ENCODE measurements at regions not wholly inside any gene's neighbourhood (a gene's known extent, or its start where the extent isn't known, plus 50 kb on each side); places are given as distances from the start of the nearest gene placed in this dataset.

DNA sequence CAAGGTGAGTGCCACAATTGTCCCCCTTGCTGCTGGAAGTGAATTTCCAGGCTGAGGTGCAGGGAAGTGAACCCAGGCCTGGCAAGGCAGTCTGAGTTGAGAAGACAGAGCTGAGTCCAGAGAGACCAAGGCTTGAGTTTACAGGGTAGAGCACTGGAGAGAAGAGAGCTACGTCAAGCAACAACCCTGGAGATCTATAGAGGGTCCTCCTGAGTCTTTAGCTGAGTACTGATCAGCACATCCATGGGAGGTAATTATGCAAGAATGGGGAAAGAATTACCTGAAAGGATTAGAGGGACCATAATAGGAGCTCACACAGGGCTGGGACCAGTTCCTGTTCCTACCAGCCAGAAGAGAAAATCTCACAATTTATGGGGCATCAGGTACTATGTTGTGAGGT is 190.7 kb downstream of the NEDD1 start:
- no peak for ATAC-seq

DNA sequence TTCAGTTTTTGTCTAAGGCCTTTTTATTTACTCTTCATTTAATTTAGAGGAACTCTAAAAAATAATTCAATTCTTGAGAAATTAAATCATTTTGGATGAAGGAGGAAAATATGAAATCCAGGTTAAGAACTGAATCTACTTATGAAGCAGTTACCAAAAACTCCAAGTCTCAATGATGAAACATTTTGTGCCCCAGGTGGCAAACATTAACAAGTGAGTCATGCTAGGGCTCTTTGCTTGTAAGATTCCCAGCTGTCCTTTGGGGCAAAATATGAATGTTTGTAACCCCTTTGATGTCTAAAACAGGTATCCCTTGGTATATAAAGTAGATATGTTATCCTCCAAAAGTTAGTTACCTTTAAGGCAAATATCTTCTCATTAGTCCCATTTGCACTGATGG is 202.4 kb downstream of the NEDD1 start:
- ATAC-seq, result no peak

DNA sequence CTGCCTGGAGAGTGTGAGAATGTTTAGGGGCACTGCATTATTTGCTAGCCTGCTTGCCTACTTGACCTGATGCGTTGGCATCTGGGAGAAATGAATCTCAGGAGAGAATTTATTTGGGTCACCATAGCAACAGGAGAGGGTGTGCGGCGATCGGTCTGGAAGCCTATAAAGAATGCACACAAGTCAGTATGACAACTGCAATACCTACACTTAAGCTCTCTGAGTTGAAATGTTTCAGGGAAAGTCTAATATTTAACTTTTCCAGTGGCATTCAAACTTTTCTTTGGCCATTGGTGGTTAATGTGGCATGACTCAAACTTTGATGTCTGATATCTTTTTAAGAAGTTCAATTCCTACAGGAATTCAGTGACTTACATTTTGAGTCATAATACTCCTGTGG is 205.1 kb downstream of the NEDD1 start:
- ATAC-seq, result no peak

DNA sequence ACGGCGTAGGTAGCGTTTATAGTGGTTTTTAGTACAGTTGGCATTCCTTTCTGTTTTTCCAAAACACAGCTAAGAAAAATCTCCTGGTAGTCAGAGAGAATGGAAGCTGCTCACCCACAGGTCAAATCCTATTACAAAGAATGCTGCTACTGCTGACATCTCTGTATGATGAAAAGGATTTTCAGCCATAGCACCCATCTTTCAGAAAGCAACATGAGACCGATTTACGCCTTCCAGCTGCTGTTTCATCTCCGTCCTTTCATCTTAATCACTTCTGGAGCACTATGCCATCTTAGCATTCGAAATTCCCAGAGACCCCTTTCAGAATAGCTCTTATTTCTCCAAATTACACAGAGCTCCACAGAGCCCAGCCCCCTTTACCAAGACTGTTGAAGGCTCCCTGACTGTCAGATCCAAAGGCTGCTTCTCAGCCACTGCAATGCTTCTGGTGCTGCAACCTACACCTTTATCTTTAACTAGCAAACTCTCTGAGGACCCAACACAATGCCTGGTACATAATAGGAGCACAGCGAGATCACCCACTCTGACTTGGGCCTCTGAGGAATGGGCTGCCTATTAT is 211.8 kb downstream of the NEDD1 start:
- ATAC-seq, result no peak

- ATAC-seq, result no peak
Observed at GRCh38 chr12:97127061-97127460, 220.0 kb downstream of the NEDD1 start.

DNA sequence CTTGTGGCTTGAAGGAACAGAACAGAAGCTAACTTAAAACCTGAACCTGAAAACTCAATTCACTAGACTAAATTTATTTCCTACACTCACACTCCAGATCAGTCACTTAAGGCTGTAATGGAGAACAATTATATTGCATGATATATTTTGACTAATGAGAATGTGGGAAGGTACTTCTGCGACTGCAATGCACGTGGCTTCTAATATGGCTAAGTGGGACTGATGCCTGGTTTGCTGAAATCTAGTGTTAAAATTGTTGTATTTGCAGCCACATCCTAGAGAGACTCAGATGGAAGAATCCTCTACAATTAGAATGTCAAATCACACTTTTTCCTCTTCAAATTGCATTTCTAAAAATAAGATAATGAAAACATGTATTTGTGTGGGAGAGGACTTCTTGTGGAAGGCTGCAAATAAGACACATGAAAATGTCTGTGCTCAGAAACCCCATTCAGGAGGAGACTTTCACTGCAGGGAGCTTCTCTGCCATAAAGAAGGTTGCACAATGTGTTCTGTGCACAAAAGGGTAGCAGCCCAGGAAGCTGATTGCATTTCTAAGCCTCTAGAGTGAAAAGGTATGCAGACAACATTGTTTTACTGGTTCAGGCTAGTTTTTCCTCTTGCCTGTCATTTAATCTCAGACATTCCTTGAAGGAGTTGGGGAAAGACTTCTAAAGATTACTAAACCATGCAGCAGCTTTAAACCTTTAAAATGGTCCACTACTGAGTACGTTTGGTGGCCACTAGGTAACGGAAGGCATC is 224.3 kb downstream of the NEDD1 start:
- no peak for ATAC-seq

GRCh38 chr12:97132270-97132669 is 225.2 kb downstream of the NEDD1 start:
- ATAC-seq, result no peak

DNA sequence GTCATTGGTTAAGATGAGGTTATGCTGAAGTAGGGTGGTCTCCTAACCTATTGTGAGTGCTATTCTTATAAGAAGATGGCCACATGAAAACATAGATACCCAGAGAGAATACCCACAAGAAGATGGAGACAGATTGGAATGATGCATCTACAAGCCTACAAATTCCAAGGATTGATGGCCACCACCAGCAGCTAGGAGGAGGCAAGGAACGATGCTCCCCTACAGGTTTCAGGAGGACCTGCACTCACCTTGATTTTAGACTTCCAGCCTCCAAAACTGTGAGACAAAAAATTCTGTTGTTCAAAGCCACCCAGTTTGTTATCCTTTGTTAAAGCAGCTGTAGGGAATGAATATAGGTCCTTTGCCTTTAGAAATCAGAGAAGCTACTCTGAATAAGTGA is 227.4 kb downstream of the NEDD1 start:
- no peak for ATAC-seq

GRCh38 chr12:97140355-97140754 is 233.3 kb downstream of the NEDD1 start:
- no peak for ATAC-seq

DNA sequence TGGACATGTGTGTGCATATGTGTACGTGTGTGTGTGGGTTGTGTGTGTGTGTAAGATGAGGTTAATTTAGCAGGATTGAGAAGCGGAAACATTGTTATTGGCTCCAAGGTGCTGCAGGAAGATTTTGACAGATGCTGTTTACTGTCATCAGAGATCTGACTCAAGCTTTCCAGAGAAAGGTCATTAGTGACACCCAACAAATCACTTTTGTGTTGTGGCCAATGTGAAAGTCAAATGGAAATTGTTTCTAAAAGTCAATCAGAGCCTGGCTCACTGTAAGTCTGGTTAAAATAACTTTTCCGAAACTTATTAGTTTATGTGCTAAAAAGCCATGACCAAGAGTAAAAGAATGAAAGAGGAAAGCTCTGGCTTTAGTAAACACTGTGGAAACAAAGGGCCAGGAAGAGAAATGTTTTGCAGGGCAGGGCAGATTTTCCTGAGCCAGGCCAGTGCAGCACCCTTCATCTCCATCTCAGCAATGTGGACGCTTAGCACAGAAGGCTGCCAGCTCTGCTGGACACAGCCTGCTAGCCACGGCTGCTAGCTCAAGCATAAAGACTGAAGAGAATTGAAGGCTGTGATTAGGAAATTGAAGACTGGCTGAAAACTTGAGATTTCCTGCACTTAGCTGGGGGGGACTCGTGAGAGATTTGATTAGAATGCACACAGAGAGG is 235.8 kb downstream of the NEDD1 start:
- ATAC-seq, result no peak

DNA sequence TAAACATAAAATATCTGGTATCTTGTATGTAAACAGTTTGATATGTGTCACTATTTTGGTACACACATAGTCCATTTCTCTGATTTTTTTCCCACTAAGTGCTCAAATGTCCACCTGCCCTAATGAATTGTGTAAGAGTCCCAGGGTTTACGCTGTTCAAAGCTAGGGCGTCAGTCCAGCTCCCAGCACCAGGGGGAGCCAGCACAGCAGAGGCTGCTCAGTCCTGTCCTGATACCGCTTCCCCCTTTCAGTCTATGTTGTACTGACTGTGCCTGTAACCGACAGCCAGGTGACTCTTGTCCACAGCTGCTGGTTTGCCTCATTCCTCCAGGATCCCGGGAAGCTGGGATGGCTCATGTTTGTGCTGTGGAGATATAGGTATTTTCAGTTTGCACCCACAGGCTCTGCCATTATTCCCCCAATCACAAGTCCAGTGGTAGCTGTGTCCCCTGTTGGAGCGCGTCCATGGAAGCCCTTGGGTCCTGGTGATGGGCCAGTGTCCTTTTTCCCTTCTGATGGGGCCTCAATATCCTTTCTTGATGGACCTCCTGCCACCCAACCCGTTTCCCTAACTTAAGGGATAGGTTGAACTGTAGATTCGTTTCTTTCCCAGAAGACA is 242.0 kb downstream of the NEDD1 start:
- peak; percentile 63 to 68 for ATAC-seq

- no peak for ATAC-seq
Observed at GRCh38 chr12:97151481-97151880, 244.4 kb downstream of the NEDD1 start.

DNA sequence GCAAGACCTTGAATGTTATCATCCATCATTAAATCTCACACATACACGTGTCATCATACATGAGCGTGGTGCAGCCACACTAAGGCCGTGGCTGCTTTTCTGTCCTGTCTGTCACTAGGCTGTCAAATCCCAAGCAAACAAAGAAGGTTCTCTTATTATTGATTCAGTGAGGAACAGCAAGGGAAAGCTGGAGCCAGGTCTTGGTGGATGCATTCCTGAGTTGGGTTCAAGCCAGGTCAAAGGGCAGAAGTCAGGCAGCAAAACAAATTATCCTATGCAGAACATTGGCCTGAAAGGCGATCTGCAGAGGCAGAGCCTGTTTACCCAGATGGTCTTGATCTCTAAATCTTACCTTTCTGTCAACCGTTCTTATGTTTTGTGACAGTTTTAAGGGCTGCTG is 252.3 kb downstream of the NEDD1 start:
- no peak for ATAC-seq

GRCh38 chr12:97160277-97160676 is 253.2 kb downstream of the NEDD1 start:
- no peak for ATAC-seq

- ATAC-seq, result no peak
Observed at GRCh38 chr12:97162173-97162572, 255.1 kb downstream of the NEDD1 start.

GRCh38 chr12:97164936-97165335 is 257.9 kb downstream of the NEDD1 start:
- no peak for ATAC-seq

GRCh38 chr12:97167598-97167997 is 260.5 kb downstream of the NEDD1 start:
- ATAC-seq, result no peak

DNA sequence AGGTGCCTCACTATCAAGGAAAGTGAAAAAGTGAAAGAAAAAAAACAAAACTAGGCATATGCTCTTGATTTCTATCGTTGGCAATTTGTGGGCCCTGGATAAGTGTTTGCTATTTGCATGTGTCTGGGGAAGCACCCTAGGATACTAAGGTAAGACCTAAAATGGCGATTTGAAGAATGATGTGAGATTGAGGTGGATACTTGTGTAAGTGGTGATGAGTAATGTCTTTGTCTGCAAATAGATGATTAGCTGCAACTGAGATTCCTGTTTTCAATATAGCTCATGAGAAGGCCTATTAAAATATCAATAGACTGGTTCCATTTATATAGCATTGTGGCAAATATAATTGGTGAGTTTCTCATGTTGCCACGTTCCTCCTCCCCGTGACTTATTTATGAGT is 261.7 kb downstream of the NEDD1 start:
- ATAC-seq, result no peak

DNA sequence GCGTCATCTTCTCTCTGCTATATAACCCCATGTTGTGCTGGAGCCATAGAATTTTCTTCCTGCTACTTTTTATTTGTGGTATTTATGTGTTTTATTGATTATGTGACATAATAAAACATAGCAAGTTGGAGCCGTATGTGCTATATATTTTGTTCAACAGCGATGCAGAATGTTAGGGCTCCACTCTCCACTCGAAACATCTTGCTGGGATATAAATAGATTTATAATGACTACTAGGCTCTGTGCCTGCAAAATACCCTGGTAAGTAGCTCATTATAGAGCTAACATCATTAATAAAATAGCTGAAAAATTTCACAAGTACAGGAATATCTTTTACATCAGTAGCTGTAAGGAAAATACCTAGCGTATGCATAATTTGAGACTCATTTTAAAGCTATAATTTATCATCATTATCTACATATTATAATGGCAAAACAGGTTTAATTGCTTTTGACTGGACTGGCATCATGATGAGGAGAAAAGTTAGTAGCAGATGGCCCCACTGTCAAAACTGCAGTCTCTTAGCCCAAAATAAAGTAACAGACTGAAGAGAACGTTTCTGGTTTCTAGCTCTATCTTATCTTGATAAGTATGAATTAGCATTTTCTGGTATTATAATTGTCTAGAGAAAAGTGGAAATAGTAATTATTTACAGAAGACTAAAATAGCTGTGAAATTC is 263.0 kb downstream of the NEDD1 start:
- no peak for ATAC-seq

- ATAC-seq, result no peak
Observed at GRCh38 chr12:97173688-97174410, 266.8 kb downstream of the NEDD1 start.

GRCh38 chr12:97177481-97177880 is 270.4 kb downstream of the NEDD1 start:
- ATAC-seq, result no peak

- no peak for ATAC-seq
Observed at GRCh38 chr12:97181571-97182265, 274.7 kb downstream of the NEDD1 start.

All from activated CD4-positive, CD25-positive, alpha-beta regulatory T cell treated with anti-CD3 and anti-CD28 coated beads, Interleukin-2, amount 50 U/mL, for 24 hours (primary cell).